ENCODE measurements at regions not wholly inside any gene's neighbourhood (a gene's known extent, or its start where the extent isn't known, plus 50 kb on each side); places are given as distances from the start of the nearest gene placed in this dataset.

DNA sequence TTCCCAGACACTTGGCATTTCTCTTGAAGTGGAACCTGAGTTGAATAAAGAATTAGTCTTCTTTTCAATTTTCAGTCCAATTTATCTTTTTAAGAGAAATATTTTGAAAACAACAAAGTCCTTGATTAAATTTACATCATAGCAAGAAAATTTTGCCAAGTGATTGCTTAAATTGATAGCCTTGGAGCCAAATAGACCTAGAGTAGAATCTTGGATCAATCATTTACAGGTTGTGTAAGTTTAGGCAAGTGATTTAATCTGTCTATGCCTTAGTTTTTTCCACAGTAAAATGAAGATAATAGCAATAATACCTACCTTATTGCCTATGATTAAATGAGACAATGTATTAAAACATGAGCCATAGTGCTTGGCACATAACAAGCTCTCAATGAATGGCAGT is 113.9 kb downstream of the LHX9 start:
- Histone ChIP-seq H3K4me3 (ENCODE audit: low read depth, low read length) (no peak overlapping the region), H3K9me3 (ENCODE audit: control insufficient read depth, insufficient read depth, low read length) (no peaks in the 10 kb centered on the region), H3K27ac (ENCODE audit: low read depth, low read length) (no peak overlapping the region), H3K27me3 (ENCODE audit: control insufficient read depth, insufficient read depth, low read length) (no peaks in the 10 kb centered on the region)
- no peak for DNase-seq (ENCODE audit: low read depth, low spot score)
- TF ChIP-seq, protein P1, sequence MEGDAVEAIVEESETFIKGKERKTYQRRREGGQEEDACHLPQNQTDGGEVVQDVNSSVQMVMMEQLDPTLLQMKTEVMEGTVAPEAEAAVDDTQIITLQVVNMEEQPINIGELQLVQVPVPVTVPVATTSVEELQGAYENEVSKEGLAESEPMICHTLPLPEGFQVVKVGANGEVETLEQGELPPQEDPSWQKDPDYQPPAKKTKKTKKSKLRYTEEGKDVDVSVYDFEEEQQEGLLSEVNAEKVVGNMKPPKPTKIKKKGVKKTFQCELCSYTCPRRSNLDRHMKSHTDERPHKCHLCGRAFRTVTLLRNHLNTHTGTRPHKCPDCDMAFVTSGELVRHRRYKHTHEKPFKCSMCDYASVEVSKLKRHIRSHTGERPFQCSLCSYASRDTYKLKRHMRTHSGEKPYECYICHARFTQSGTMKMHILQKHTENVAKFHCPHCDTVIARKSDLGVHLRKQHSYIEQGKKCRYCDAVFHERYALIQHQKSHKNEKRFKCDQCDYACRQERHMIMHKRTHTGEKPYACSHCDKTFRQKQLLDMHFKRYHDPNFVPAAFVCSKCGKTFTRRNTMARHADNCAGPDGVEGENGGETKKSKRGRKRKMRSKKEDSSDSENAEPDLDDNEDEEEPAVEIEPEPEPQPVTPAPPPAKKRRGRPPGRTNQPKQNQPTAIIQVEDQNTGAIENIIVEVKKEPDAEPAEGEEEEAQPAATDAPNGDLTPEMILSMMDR (IDR thresholded peaks at IDR 0.05; ENCODE audit: low read depth, low read length) = no peak
- CTCF ChIA-PET = interaction anchor here (0.5 to 0.6 kb wide), 2 partner anchors 752 to 1287 kb away, joined by 3 to 4 read pairs; no protein-coding TSS in a partner anchor
- POLR2A ChIA-PET = no interaction called here

DNA sequence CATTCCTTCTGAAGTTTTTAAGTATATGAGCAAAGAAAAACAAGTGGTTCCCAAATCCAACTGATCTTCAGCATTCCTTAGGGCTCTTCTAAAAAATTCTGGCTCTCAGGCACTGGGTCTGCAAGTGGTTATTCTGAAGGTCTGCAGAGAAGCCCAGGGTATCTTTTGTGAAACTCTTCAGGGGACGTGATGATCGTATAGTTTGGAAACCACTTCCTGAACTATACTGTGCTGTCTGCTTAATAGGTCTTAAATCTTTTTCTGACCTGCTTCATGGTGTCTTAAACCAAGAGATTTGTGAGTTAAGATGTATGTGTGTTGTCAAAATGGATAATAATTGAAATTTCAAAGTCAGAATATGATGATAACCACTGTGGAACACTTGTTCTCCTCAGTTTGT is 115.5 kb downstream of the LHX9 start:
- Histone ChIP-seq H3K9me3 (ENCODE audit: control insufficient read depth, insufficient read depth, low read length) (no peaks in the 10 kb centered on the region), H3K4me3 (ENCODE audit: low read depth, low read length) (no peak overlapping the region), H3K27ac (ENCODE audit: low read depth, low read length) (no peak overlapping the region), H3K27me3 (ENCODE audit: control insufficient read depth, insufficient read depth, low read length) (no peaks in the 10 kb centered on the region)
- TF ChIP-seq, protein P1 (IDR thresholded peaks at IDR 0.05; ENCODE audit: low read depth, low read length) = no peak
- DNase-seq (ENCODE audit: low read depth, low spot score) = no peak
- ChIA-PET POLR2A (no interaction called here), CTCF (no interaction called here)

DNA sequence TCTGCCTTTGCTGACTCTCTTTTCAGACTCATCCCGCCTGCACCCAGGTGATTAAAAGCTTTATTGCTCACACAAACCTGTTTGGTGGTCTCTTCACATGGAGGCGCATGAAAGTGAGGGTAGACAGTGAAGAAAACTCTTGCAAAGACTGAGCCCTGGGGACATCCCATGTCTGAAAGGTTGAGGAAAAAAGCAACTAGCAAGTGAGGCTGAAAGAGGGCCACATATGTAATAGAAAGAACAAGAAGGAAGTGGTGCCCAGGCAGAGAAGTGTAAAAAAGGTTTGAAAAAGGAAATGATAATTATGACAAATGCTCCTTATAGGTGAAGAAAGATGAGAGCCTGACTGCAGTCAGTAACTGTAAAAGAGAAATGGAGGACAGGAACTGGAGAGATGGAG is 115.9 kb upstream of the NEK7 start:
- POLR2A ChIA-PET = no interaction called here
- CTCF ChIA-PET = no interaction called here

DNA sequence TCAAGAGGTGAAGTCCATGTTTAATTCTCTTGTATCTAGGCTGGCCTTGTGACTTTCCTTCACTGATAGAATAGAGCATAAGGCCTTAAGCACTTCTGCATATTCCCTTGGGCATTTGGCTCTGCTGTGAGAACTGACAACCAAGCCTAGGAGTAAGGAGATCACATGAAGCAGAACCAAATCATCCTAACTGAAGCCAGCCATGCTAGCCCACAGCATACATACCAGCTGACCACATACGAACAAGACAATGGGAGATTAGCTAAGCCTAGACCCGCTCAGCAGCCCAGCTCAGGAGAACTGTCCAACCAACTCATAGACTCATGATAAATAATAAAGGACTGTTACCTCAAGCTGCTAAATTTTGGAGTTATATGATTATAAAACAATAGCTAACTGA is 114.6 kb upstream of the NEK7 start:
- H3K27me3 ChIP-seq (ENCODE audit: control insufficient read depth, insufficient read depth, low read length) = no peaks in the 10 kb centered on the region
- H3K27ac ChIP-seq (ENCODE audit: low read depth, low read length) = no peak overlapping the region
- DNase-seq (ENCODE audit: low read depth, low spot score) = no peak
- ChIA-PET POLR2A (no interaction called here), CTCF (interaction anchor here (0.7 kb wide), 1 partner anchor 13 kb away, joined by 3 read pairs; no protein-coding TSS in a partner anchor)
- no peak overlapping the region for H3K4me3 ChIP-seq (ENCODE audit: low read depth, low read length)
- no peaks in the 10 kb centered on the region for H3K9me3 ChIP-seq (ENCODE audit: control insufficient read depth, insufficient read depth, low read length)
- TF ChIP-seq, protein P1 (IDR thresholded peaks at IDR 0.05; ENCODE audit: low read depth, low read length) = no peak

More for the DNA sequence above, 115.9 kb upstream of the NEK7 start:
- H3K27me3 ChIP-seq (ENCODE audit: control insufficient read depth, insufficient read depth, low read length) = no peaks in the 10 kb centered on the region
- DNase-seq (ENCODE audit: low read depth, low spot score) = no peak
- H3K27ac ChIP-seq (ENCODE audit: low read depth, low read length) = no peak overlapping the region
- no peaks in the 10 kb centered on the region for H3K9me3 ChIP-seq (ENCODE audit: control insufficient read depth, insufficient read depth, low read length)
- no peak overlapping the region for H3K4me3 ChIP-seq (ENCODE audit: low read depth, low read length)
- TF ChIP-seq, protein P1 (IDR thresholded peaks at IDR 0.05; ENCODE audit: low read depth, low read length) = no peak

DNA sequence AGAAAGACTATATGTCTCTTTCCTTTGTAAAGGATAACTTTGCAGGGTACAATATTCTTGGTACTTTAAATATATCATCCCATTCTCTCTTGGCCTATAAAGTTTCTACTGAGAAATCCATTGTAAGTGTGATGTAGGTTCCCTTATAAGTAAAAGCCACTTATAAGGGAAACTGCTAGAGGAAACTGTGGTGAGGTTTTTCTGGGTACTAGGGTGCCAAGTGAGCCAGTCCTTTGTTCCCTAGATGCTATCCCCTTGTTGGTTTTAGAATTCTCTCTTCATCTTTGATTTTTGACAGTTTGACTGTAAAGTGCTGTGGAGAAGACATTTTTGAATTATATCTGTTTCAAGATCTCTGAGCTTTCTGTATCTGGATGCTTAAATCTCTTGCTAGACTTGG is 108.9 kb upstream of the NEK7 start:
- Histone ChIP-seq H3K4me3 (ENCODE audit: low read depth, low read length) (no peak overlapping the region), H3K27me3 (ENCODE audit: control insufficient read depth, insufficient read depth, low read length) (no peaks in the 10 kb centered on the region), H3K27ac (ENCODE audit: low read depth, low read length) (no peak overlapping the region), H3K9me3 (ENCODE audit: control insufficient read depth, insufficient read depth, low read length) (no peaks in the 10 kb centered on the region)
- ChIA-PET CTCF (interaction anchor here (0.6 kb wide), 1 partner anchor 334 kb away, joined by 3 read pairs; no protein-coding TSS in a partner anchor), POLR2A (no interaction called here)
- TF ChIP-seq, protein P1 (IDR thresholded peaks at IDR 0.05; ENCODE audit: low read depth, low read length) = no peak
- no peak for DNase-seq (ENCODE audit: low read depth, low spot score)

All from AG04450 (cell line).